OCI-LY3 (cell line): ENCODE measurements at regions not wholly inside any gene's neighbourhood (a gene's known extent, or its start where the extent isn't known, plus 50 kb on each side); places are given as distances from the start of the nearest gene placed in this dataset.
"Not testable (repeated sequence)": the region's sequence is repeated elsewhere in the genome, so short reads cannot be mapped to it uniquely, and the experiment has no call there.

Source experiments
- EZH2phosphoT487 ChIP-seq: fragments of 200-600 bp; shearing (Covaris generic); IDR thresholded peaks from 2 replicates; pipeline ENCODE4 v1.6.1; 2018; ENCODE audit warnings: antibody characterized with exemption, mixed run types, low read depth
- TF ChIP-seq, protein P1 (sequence below): fragments of 200-600, 300-600 bp; sonication (generic); IDR thresholded peaks from 2 replicates; pipeline ENCODE4 v1.5.1; 2014; ENCODE audit warnings: antibody characterized with exemption, low read length, low read depth

GRCh38 chr2:90251576-90251975, 1560.1 kb downstream of the RPIA start:
- TF ChIP-seq, protein P1, sequence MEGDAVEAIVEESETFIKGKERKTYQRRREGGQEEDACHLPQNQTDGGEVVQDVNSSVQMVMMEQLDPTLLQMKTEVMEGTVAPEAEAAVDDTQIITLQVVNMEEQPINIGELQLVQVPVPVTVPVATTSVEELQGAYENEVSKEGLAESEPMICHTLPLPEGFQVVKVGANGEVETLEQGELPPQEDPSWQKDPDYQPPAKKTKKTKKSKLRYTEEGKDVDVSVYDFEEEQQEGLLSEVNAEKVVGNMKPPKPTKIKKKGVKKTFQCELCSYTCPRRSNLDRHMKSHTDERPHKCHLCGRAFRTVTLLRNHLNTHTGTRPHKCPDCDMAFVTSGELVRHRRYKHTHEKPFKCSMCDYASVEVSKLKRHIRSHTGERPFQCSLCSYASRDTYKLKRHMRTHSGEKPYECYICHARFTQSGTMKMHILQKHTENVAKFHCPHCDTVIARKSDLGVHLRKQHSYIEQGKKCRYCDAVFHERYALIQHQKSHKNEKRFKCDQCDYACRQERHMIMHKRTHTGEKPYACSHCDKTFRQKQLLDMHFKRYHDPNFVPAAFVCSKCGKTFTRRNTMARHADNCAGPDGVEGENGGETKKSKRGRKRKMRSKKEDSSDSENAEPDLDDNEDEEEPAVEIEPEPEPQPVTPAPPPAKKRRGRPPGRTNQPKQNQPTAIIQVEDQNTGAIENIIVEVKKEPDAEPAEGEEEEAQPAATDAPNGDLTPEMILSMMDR, result not testable (repeated sequence)
- not testable (repeated sequence) for TF ChIP-seq EZH2phosphoT487
